K562 (cell line): ENCODE measurements at regions not wholly inside any gene's neighbourhood (a gene's known extent, or its start where the extent isn't known, plus 50 kb on each side); places are given as distances from the start of the nearest gene placed in this dataset.

Source experiments
- E2F1 ChIP-seq: sonication (generic); formaldehyde crosslinking; IDR thresholded peaks from 2 replicates; pipeline ENCODE4 v1.8.1; 2023; ENCODE audit warnings: mild to moderate bottlenecking, missing genetic modification reagents, moderate library complexity
- ELF1 ChIP-seq: fragments of 200-800 bp; sonication (Bioruptor generic); IDR thresholded peaks from 2 replicates; pipeline ENCODE4 v1.6.1; 2016; ENCODE audit warnings: missing genetic modification characterization, missing compliant biosample characterization
- GTF3C2 ChIP-seq: IDR thresholded peaks from 3 replicates; pipeline ENCODE4 v1.6.1; 2011; ENCODE audit warnings: borderline replicate concordance, mild to moderate bottlenecking, moderate library complexity; ENCODE audit not compliant: insufficient read length; ENCODE audit errors: extremely low read depth
- JUN ChIP-seq, 2 experiments: sonication (generic) in 1 of 2; formaldehyde crosslinking in 1 of 2; IDR thresholded peaks; 2 replicates each; pipeline versions ENCODE4 v1.6.1 to v1.8.0; 2012 to 2022; ENCODE audit warnings: borderline replicate concordance in 2 of 2, mild to moderate bottlenecking in 2 of 2, improper control_type of control experiment in 1 of 2, low read depth in 1 of 2, low read length in 1 of 2, missing genetic modification reagents in 1 of 2
- MGA ChIP-seq: fragments of 450-650 bp; IDR thresholded peaks from 2 replicates; pipeline ENCODE4 v1.6.1; 2016; ENCODE audit warnings: mild to moderate bottlenecking, moderate library complexity
- NFE2L1 ChIP-seq: fragments of 450-650 bp; IDR thresholded peaks from 2 replicates; pipeline ENCODE4 v1.6.1; 2016; ENCODE audit warnings: missing genetic modification characterization, low read depth, mild to moderate bottlenecking, missing compliant biosample characterization, moderate library complexity, borderline replicate concordance
- NR2C1 ChIP-seq, 2 experiments: fragments of 450-650 bp; IDR thresholded peaks; 2 replicates each; pipeline ENCODE4 v1.6.1; 2017; ENCODE audit warnings: mild to moderate bottlenecking in 2 of 2, antibody characterized with exemption in 1 of 2, inconsistent platforms in 1 of 2, missing compliant biosample characterization in 1 of 2, missing genetic modification characterization in 1 of 2
- RNF2 ChIP-seq: sonication (generic); IDR thresholded peaks from 2 replicates; pipeline ENCODE4 v1.6.1; 2016
- TAF9B ChIP-seq: fragments of 450-650 bp; IDR thresholded peaks from 2 replicates; pipeline ENCODE4 v1.6.1; 2018; ENCODE audit warnings: mild to moderate bottlenecking; ENCODE audit not compliant: partially characterized antibody
- XRCC3 ChIP-seq: fragments of 450-650 bp; IDR thresholded peaks from 2 replicates; pipeline ENCODE4 v1.6.1; 2017; ENCODE audit warnings: mild to moderate bottlenecking, moderate library complexity
- ZNF316 ChIP-seq: fragments of 450-650 bp; IDR thresholded peaks from 2 replicates; pipeline ENCODE4 v1.6.1; 2016

DNA sequence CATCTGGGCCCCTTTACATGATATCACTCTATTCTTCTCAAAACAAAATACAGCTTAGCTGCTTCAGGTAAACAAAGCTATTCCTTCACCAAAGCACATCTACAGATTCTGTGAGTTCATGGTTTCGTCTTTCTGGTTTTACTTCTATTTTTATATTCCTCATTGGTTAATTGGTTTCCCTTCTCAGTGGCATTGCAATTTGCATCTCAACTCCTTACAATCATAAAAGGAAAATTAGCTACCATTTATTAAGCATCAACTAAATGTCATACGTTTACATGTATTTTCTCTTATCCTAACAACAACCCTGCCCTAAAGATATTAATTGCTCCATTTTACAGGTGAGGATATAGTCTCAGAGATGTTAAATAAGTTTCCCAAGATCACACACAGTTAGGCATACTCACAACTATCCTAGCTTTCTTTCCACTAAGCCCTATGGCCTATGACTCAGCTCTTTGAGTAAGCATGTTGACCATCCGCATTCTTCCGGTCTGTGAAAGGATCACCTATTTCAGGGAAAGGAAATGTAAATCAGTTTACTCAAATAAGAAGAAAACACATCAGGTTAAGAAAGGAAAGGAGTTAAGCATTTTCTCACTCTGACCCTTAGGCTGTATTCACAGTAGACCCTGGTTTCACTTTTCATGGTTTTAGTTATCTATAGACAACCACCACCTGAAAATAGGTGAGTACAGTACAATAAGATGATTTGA lies 146.1 kb downstream of the CAAP1 start (continued):
- TF ChIP-seq MGA (no peak), XRCC3 (no peak), ELF1 (tag) (no peak), JUN (IDR thresholded peaks at IDR 0.05; ENCODE audit: borderline replicate concordance, low read depth, low read length) (no peak), JUN (CRISPR knock-in tag; IDR thresholded peaks at IDR 0.05; ENCODE audit: borderline replicate concordance) (no peak), ZNF316 (0 out of 2 replicates have a peak, but pooled peaks have one; percentile 27), GTF3C2 (no peak), TAF9B (no peak), RNF2 (no peak), NR2C1 (IDR thresholded peaks at IDR 0.05) (no peak), NR2C1 (tag; IDR thresholded peaks at IDR 0.05) (0 out of 2 replicates have a peak, but pooled peaks have one; percentile 14), E2F1 (no peak), NFE2L1 (tag) (peak; percentile 22; the same call in 1 of the 2 replicates)
